ENCODE measurements at regions not wholly inside any gene's neighbourhood (a gene's known extent, or its start where the extent isn't known, plus 50 kb on each side); places are given as distances from the start of the nearest gene placed in this dataset.

- DNase-seq (ENCODE audit: low read depth in 1 of 2, low spot score in 2 of 2), result no peak
- TF ChIP-seq ZNF274 (IDR thresholded peaks at IDR 0.05; ENCODE audit: borderline replicate concordance, extremely low read depth, low read length) (no peak), FOSL1 (IDR thresholded peaks at IDR 0.05; ENCODE audit: insufficient read depth, low read depth, low read length) (no peak), CEBPB (IDR thresholded peaks at IDR 0.05; ENCODE audit: low read depth, low read length) (no peak), MAX (IDR thresholded peaks at IDR 0.05) (no peak), CREB1 (IDR thresholded peaks at IDR 0.05) (no peak), SP2 (IDR thresholded peaks at IDR 0.05; ENCODE audit: low read length) (no peak), SRF (IDR thresholded peaks at IDR 0.05; ENCODE audit: low read depth, low read length) (no peak), YY1 (IDR thresholded peaks at IDR 0.05; ENCODE audit: low read depth, low read length) (no peak), SIRT6 (IDR thresholded peaks at IDR 0.05; ENCODE audit: low read length) (no peak), CTBP2 (IDR thresholded peaks at IDR 0.05; ENCODE audit: borderline replicate concordance, insufficient read depth, insufficient read length, low read length) (no peak), MAFK (IDR thresholded peaks at IDR 0.05; ENCODE audit: low read depth, low read length) (no peak), HDAC2 (IDR thresholded peaks at IDR 0.05; ENCODE audit: borderline replicate concordance in 1 of 2, low read depth in 2 of 2, low read length in 2 of 2) (no peak), GABPA (IDR thresholded peaks at IDR 0.05; ENCODE audit: borderline replicate concordance, insufficient read depth, low read length) (no peak), KDM5A (IDR thresholded peaks at IDR 0.05; ENCODE audit: low read length) (no peak), JUN (IDR thresholded peaks at IDR 0.05; ENCODE audit: low read depth, low read length) (no peak), POLR2A (IDR thresholded peaks at IDR 0.05; ENCODE audit: control extremely low read depth in 1 of 2, low read depth in 2 of 2, low read length in 2 of 2) (no peak)
Observed at GRCh38 chr7:46259947-46260346, 338.9 kb upstream of the IGFBP3 start.

More at GRCh38 chr7:46259947-46260346, 338.9 kb upstream of the IGFBP3 start:
- Histone ChIP-seq H3K9me3 (ENCODE audit: insufficient read depth in 2 of 2, low read depth in 1 of 2, low read length in 1 of 2) (peaks cover 8 to 18% of the 10 kb centered on the region in 2 experiments; a peak in 3 of 4 replicates), H3K18ac (ENCODE audit: extremely low read depth, low read length) (no peak overlapping the region), H3K4me3 (ENCODE audit: extremely low read depth in 1 of 4, insufficient read depth in 2 of 4, low read depth in 3 of 4, low read length in 4 of 4) (no peak overlapping the region), H2AK5ac (ENCODE audit: low read depth, low read length) (no peak overlapping the region), H2BK120ac (replicated peaks; ENCODE audit: low read depth, low read length) (no peak overlapping the region), H4K5ac (ENCODE audit: insufficient read length, low read depth, low read length) (no peak overlapping the region), H3K9ac (replicated peaks in 1 of 4; ENCODE audit: extremely low read depth in 1 of 4, low read depth in 3 of 4, low read length in 3 of 4) (no peak overlapping the region), H3K4me2 (ENCODE audit: insufficient read depth in 1 of 2, low read depth in 2 of 2, low read length in 2 of 2) (no peak overlapping the region), H3K4ac (replicated peaks; ENCODE audit: insufficient read length, low read depth, low read length) (no peak overlapping the region), H3K14ac (ENCODE audit: insufficient read length) (no peak overlapping the region), H3K4me1 (replicated peaks in 1 of 4; ENCODE audit: control insufficient read depth in 3 of 4, insufficient read depth in 4 of 4, low read length in 3 of 4) (no peaks in the 10 kb centered on the region), H2BK12ac (ENCODE audit: low read depth, low read length) (no peak overlapping the region), H2BK15ac (ENCODE audit: low read length) (no peak overlapping the region), H4K91ac (replicated peaks; ENCODE audit: insufficient read length, low read length) (no peak overlapping the region), H3K56ac (replicated peaks; ENCODE audit: insufficient read length, low read depth, low read length) (no peak overlapping the region), H4K20me1 (replicated peaks in 1 of 2; ENCODE audit: control insufficient read depth in 1 of 2, insufficient read depth in 2 of 2, low read length in 2 of 2) (no peaks in the 10 kb centered on the region), H3K27me3 (replicated peaks in 1 of 4; ENCODE audit: control insufficient read depth in 3 of 4, extremely low read depth in 1 of 4, insufficient read depth in 3 of 4, low read length in 3 of 4) (no peaks in the 10 kb centered on the region), H3K27ac (ENCODE audit: low read depth, low read length) (no peak overlapping the region), H3K23ac (ENCODE audit: insufficient read length) (no peak overlapping the region), H3K79me2 (ENCODE audit: control insufficient read depth in 1 of 2, insufficient read depth in 2 of 2, low read length in 2 of 2) (no peaks in the 10 kb centered on the region), H2BK20ac (ENCODE audit: low read length) (no peak overlapping the region), H4K8ac (ENCODE audit: extremely low read depth, insufficient read depth, low read length) (no peak overlapping the region), H2AFZ (ENCODE audit: low read length) (no peak overlapping the region), H3K79me1 (ENCODE audit: low read depth, low read length) (no peaks in the 10 kb centered on the region), H2BK5ac (ENCODE audit: low read depth, low read length) (no peak overlapping the region), H3K23me2 (ENCODE audit: low read depth, low read length) (no peaks in the 10 kb centered on the region), H3K36me3 (ENCODE audit: control insufficient read depth in 2 of 4, insufficient read depth in 4 of 4, low read length in 3 of 4) (no peaks in the 10 kb centered on the region)
- no peak for FAIRE-seq
- ChIA-PET CTCF (ENCODE audit: partially characterized antibody) (interaction anchor here (0.6 to 1.2 kb wide), 3 partner anchors 40 to 338 kb away, joined by 3 to 6 read pairs (median 4); no protein-coding TSS in a partner anchor), POLR2A (ENCODE audit: partially characterized antibody) (no interaction called here)
- WGBS, 2 experiments (ENCODE audit: extremely low coverage in 1 of 2, insufficient coverage in 1 of 2, insufficient read length in 1 of 2, insufficient replicate concordance in 2 of 2, low coverage in 1 of 2, low lambda C conversion rate in 2 of 2, missing lambda C conversion rate in 1 of 2), result 86% methylated on average over 1 of the region's 1 CpG; no CpG with 5 or more reads in 1 of the 2 experiments

Data from H1 (cell line).